OCI-LY3 (cell line): ENCODE measurements at regions not wholly inside any gene's neighbourhood (a gene's known extent, or its start where the extent isn't known, plus 50 kb on each side); places are given as distances from the start of the nearest gene placed in this dataset.

Experiments
- H2AFZ ChIP-seq: fragments of 200-600, 300-600 bp; shearing (Covaris generic); 2 replicates; pipeline ENCODE4 v1.6.0; 2014; ENCODE audit warnings: antibody characterized with exemption, low read depth, low read length
- H3K27ac ChIP-seq: fragments of 200-600, 300-600 bp; sonication (generic); 2 replicates; pipeline ENCODE4 v1.5.1; 2014; ENCODE audit warnings: mild to moderate bottlenecking, low read length, moderate library complexity, mixed read lengths
- H3K27me3 ChIP-seq: fragments of 200-600, 300-600 bp; sonication (generic); 2 replicates; pipeline ENCODE4 v1.6.1; 2014; ENCODE audit warnings: low read depth, low read length, mixed read lengths
- H3K36me3 ChIP-seq: fragments of 200-600, 300-600 bp; sonication (generic); replicated peaks from 2 replicates; pipeline ENCODE3; 2014; ENCODE audit warnings: low read depth, low read length, mixed read lengths
- H3K4me1 ChIP-seq: fragments of 300-600, 200-600 bp; sonication (generic); 2 replicates; pipeline ENCODE4 v1.6.1; 2014; ENCODE audit warnings: low read length, mixed read lengths
- H3K4me2 ChIP-seq: fragments of 200-600, 300-600 bp; sonication (generic); 2 replicates; pipeline ENCODE4 v1.6.1; 2014; ENCODE audit warnings: low read length, mixed read lengths
- H3K4me3 ChIP-seq: fragments of 300-600, 200-600 bp; sonication (generic); 2 replicates; pipeline ENCODE4 v1.5.1; 2014; ENCODE audit warnings: antibody characterized with exemption, mild to moderate bottlenecking, low read length, moderate library complexity
- H3K79me2 ChIP-seq: fragments of 300-600, 200-600 bp; shearing (Covaris generic); 2 replicates; pipeline ENCODE4 v1.6.1; 2014; ENCODE audit warnings: mild to moderate bottlenecking, low read length, mixed read lengths
- H3K9ac ChIP-seq: fragments of 300-600, 200-600 bp; shearing (Covaris generic); 2 replicates; pipeline ENCODE4 v1.6.0; 2014; ENCODE audit warnings: mild to moderate bottlenecking, low read length, moderate library complexity
- H3K9me3 ChIP-seq: fragments of 200-600, 300-600 bp; shearing (Covaris generic); 2 replicates; pipeline ENCODE4 v1.6.1; 2014; ENCODE audit warnings: low read length, mixed read lengths; ENCODE audit not compliant: insufficient read depth
- H4K20me1 ChIP-seq: fragments of 200-600, 300-600 bp; sonication (generic); 2 replicates; pipeline ENCODE4 v1.6.1; 2016; ENCODE audit warnings: low read length, mixed read lengths; ENCODE audit not compliant: insufficient read depth
- EZH2phosphoT487 ChIP-seq: fragments of 200-600 bp; shearing (Covaris generic); IDR thresholded peaks from 2 replicates; pipeline ENCODE4 v1.6.1; 2018; ENCODE audit warnings: antibody characterized with exemption, mixed run types, low read depth
- TF ChIP-seq, protein P1 (sequence below): fragments of 200-600, 300-600 bp; sonication (generic); IDR thresholded peaks from 2 replicates; pipeline ENCODE4 v1.5.1; 2014; ENCODE audit warnings: antibody characterized with exemption, low read length, low read depth

DNA sequence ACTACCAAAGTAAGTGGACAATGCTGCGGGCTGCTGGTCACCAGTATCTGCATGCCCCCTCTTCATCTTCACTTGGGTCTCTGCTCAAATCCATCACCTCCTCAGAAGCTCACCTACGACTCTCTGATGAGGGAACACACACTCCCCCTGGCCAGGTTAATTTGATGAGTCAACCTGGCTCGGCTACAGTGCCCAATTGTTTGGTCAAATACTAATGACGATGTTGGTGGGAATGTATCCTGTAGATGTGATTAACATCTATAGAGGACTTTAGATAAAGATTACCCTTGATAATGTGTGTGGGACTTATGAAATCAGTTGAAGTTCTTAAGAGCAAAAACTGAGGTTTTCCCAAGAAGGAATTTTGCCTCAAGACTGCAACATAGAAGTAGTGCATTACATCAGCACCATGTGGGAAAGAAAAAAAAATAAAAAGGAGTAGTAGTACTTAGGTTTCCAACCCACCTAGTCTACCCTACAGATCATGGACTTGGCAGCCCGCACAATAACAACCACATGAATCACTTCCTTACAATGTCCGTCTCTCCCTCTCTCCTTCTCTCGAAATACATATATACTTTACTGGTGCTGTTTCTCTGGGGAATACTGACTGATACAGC lies 467.3 kb downstream of the DNAH5 start:
- no peaks in the 10 kb centered on the region for H4K20me1 ChIP-seq
- H3K36me3 ChIP-seq, result no peaks in the 10 kb centered on the region
- H3K4me2 ChIP-seq, result no peak overlapping the region
- H3K4me1 ChIP-seq, result no peaks in the 10 kb centered on the region
- H3K9me3 ChIP-seq, result no peaks in the 10 kb centered on the region
- no peaks in the 10 kb centered on the region for H3K79me2 ChIP-seq
- H3K27ac ChIP-seq, result no peak overlapping the region
- H3K4me3 ChIP-seq, result no peak overlapping the region
- no peak overlapping the region for H3K9ac ChIP-seq
- no peak for TF ChIP-seq EZH2phosphoT487
- TF ChIP-seq, protein P1, sequence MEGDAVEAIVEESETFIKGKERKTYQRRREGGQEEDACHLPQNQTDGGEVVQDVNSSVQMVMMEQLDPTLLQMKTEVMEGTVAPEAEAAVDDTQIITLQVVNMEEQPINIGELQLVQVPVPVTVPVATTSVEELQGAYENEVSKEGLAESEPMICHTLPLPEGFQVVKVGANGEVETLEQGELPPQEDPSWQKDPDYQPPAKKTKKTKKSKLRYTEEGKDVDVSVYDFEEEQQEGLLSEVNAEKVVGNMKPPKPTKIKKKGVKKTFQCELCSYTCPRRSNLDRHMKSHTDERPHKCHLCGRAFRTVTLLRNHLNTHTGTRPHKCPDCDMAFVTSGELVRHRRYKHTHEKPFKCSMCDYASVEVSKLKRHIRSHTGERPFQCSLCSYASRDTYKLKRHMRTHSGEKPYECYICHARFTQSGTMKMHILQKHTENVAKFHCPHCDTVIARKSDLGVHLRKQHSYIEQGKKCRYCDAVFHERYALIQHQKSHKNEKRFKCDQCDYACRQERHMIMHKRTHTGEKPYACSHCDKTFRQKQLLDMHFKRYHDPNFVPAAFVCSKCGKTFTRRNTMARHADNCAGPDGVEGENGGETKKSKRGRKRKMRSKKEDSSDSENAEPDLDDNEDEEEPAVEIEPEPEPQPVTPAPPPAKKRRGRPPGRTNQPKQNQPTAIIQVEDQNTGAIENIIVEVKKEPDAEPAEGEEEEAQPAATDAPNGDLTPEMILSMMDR, result no peak
- no peaks in the 10 kb centered on the region for H3K27me3 ChIP-seq
- H2AFZ ChIP-seq, result no peak overlapping the region

DNA sequence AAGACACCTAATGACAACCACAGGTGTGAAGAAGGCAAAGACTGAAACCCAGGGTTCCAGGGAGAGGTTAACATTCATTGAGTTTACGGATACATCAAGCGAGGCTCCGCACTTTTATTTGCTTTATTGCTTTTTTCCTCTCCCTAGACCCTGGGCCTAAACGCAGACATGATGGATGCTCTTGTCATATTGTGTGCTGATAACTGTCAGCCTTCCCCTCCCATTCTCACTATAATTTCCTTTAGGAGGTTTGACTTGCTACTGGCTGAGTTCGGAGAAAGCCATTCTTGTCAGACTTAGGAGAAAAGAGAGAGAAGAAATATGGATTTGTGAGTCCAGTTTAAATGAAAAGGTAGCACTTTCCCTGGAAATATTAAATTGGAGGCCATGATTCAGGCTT lies 471.6 kb downstream of the DNAH5 start:
- no peak overlapping the region for H3K4me2 ChIP-seq
- no peaks in the 10 kb centered on the region for H3K4me1 ChIP-seq
- TF ChIP-seq, protein P1, result no peak
- no peak for TF ChIP-seq EZH2phosphoT487
- H4K20me1 ChIP-seq, result no peaks in the 10 kb centered on the region
- H3K36me3 ChIP-seq, result no peaks in the 10 kb centered on the region
- H3K9me3 ChIP-seq, result no peaks in the 10 kb centered on the region
- no peak overlapping the region for H3K27ac ChIP-seq
- H3K4me3 ChIP-seq, result no peak overlapping the region
- no peaks in the 10 kb centered on the region for H3K79me2 ChIP-seq
- no peak overlapping the region for H2AFZ ChIP-seq
- no peaks in the 10 kb centered on the region for H3K27me3 ChIP-seq
- H3K9ac ChIP-seq, result no peak overlapping the region

DNA sequence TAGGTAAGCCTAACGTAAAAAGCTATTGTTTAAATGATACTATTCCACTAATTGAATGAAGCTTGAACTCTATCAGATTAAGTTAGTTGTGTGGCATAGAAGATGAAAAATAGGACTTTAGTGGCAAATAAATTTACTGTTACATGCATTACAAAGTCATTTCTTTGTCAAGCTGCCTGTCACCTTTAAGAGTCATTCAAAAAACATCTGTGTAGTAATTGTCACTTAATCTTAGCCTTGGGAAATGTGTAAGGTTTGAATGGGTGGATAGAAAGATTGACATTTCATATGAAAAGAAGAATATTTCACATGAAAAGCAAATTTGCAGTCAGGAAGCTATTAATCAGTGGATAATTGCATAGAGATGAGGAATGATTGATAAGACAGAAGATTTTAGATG lies 473.5 kb downstream of the DNAH5 start:
- H3K4me3 ChIP-seq, result no peak overlapping the region
- no peaks in the 10 kb centered on the region for H3K27me3 ChIP-seq
- no peak for TF ChIP-seq EZH2phosphoT487
- TF ChIP-seq, protein P1, result no peak
- no peaks in the 10 kb centered on the region for H4K20me1 ChIP-seq
- H3K9me3 ChIP-seq, result no peaks in the 10 kb centered on the region
- no peak overlapping the region for H3K27ac ChIP-seq
- no peaks in the 10 kb centered on the region for H3K36me3 ChIP-seq
- H2AFZ ChIP-seq, result no peak overlapping the region
- H3K79me2 ChIP-seq, result no peaks in the 10 kb centered on the region
- no peak overlapping the region for H3K4me2 ChIP-seq
- no peak overlapping the region for H3K9ac ChIP-seq
- H3K4me1 ChIP-seq, result no peaks in the 10 kb centered on the region

DNA sequence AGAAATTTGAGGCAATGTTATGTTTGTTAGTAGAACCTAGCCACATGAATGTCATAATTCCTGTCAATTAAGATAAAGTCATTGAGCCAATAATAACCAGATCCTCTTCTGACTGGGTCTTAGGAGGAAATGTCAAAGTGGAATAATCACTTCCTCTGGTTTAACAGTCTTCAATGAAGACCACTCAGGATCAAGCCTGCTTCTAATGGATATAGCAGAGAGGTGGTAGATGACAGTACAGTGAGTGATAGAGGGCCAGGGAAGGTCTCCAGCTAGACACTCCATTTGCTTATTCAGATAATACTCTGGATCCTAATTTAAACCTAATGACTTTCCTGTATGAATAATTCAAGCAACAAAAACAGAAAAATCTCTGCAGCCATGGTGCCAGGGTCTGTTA lies 474.2 kb downstream of the DNAH5 start:
- Histone ChIP-seq H3K4me3 (no peak overlapping the region), H3K4me1 (no peaks in the 10 kb centered on the region), H3K4me2 (no peak overlapping the region), H3K36me3 (no peaks in the 10 kb centered on the region), H3K27me3 (no peaks in the 10 kb centered on the region), H4K20me1 (no peaks in the 10 kb centered on the region), H3K79me2 (no peaks in the 10 kb centered on the region), H3K9me3 (no peaks in the 10 kb centered on the region), H2AFZ (no peak overlapping the region), H3K27ac (no peak overlapping the region), H3K9ac (no peak overlapping the region)
- TF ChIP-seq, protein P1, result no peak
- no peak for TF ChIP-seq EZH2phosphoT487
